IMR-90 (cell line): ENCODE measurements at regions not wholly inside any gene's neighbourhood (a gene's known extent, or its start where the extent isn't known, plus 50 kb on each side); places are given as distances from the start of the nearest gene placed in this dataset.

Source experiments
- ATAC-seq: fragments of 200-7000 bp; cut with Tn5 transposase; 2 replicates; pipeline ENCODE4 v1.9.1; 2020; ENCODE audit warnings: low read depth, mild to moderate bottlenecking, moderate library complexity
- BruUV-seq: library from RNA; stranded (reverse); fragments of 400-500 nt; replicated peaks from 2 replicates; lab custom pipeline; 2021; lab: Mats Ljungman, UMichigan
- CTCF ChIA-PET: fragments of 300-600 bp; formaldehyde crosslinking; extraction: SDS; loops from one replicate; lab custom pipeline; 2021; ENCODE audit warnings: antibody characterized with exemption; lab: Yijun Ruan, JAX
- POLR2A ChIA-PET: fragments of 300-600 bp; sonication (Branson Sonifier 250); formaldehyde crosslinking; loops from one replicate; lab custom pipeline; 2022; ENCODE audit warnings: antibody characterized with exemption; ENCODE audit not compliant: unreplicated experiment; lab: Charles Lee
- DNase-seq: peaks from one replicate; pipeline ENCODE4 v3.0.0; 2013
- H2AFZ ChIP-seq: replicated peaks from 2 replicates; pipeline ENCODE3; 2013; ENCODE audit warnings: low read length, mild to moderate bottlenecking; ENCODE audit not compliant: poor library complexity
- H2AK5ac ChIP-seq: 2 replicates; pipeline ENCODE4 v1.6.1; 2013; ENCODE audit warnings: low read depth, low read length, inconsistent platforms
- H2AK9ac ChIP-seq: replicated peaks from 2 replicates; pipeline ENCODE3; 2013; ENCODE audit warnings: mild to moderate bottlenecking, low read depth, low read length, moderate library complexity; ENCODE audit not compliant: poor library complexity
- H2BK120ac ChIP-seq: 2 replicates; pipeline ENCODE4 v1.6.1; 2013; ENCODE audit warnings: low read depth, low read length, inconsistent platforms
- H2BK15ac ChIP-seq: 3 replicates; pipeline ENCODE4 v1.6.1; 2013; ENCODE audit warnings: low read depth, low read length, inconsistent platforms
- H2BK20ac ChIP-seq: 2 replicates; pipeline ENCODE4 v1.6.1; 2013; ENCODE audit warnings: low read depth, mild to moderate bottlenecking, inconsistent platforms, low read length, moderate library complexity
- H2BK5ac ChIP-seq: 2 replicates; pipeline ENCODE4 v1.6.1; 2013; ENCODE audit warnings: mild to moderate bottlenecking, low read depth, low read length, inconsistent platforms; ENCODE audit not compliant: poor library complexity, severe bottlenecking
- H3K14ac ChIP-seq: replicated peaks from 2 replicates; pipeline ENCODE4 v1.6.1; 2013; ENCODE audit warnings: low read depth, low read length, inconsistent platforms
- H3K18ac ChIP-seq: 2 replicates; pipeline ENCODE4 v1.6.1; 2013; ENCODE audit warnings: low read depth, low read length, control low read depth
- H3K23ac ChIP-seq: 2 replicates; pipeline ENCODE4 v1.6.1; 2013; ENCODE audit warnings: low read depth, low read length, inconsistent platforms
- H3K27ac ChIP-seq: 2 replicates; pipeline ENCODE4 v1.5.1; 2013; ENCODE audit warnings: mild to moderate bottlenecking, control low read depth, low read length; ENCODE audit not compliant: insufficient read depth
- H3K27me3 ChIP-seq: 2 replicates; pipeline ENCODE4 v1.6.1; 2013; ENCODE audit warnings: low read length; ENCODE audit not compliant: control insufficient read depth, insufficient read depth
- H3K36me3 ChIP-seq: 2 replicates; pipeline ENCODE4 v1.6.1; 2013; ENCODE audit warnings: low read length, mixed read lengths; ENCODE audit not compliant: control insufficient read depth, insufficient read depth
- H3K4ac ChIP-seq: 2 replicates; pipeline ENCODE4 v1.6.1; 2013; ENCODE audit warnings: low read depth, low read length, inconsistent platforms
- H3K4me1 ChIP-seq: 2 replicates; pipeline ENCODE4 v1.6.1; 2013; ENCODE audit warnings: low read length, mixed read lengths; ENCODE audit not compliant: control insufficient read depth, insufficient read depth
- H3K4me2 ChIP-seq: 2 replicates; pipeline ENCODE4 v1.6.1; 2013; ENCODE audit warnings: low read depth, mild to moderate bottlenecking, control low read depth, low read length, moderate library complexity
- H3K4me3 ChIP-seq: 2 replicates; pipeline ENCODE4 v1.5.1; 2013; ENCODE audit warnings: low read depth, mild to moderate bottlenecking, control low read depth, low read length, moderate library complexity; ENCODE audit not compliant: insufficient read depth
- H3K56ac ChIP-seq: 2 replicates; pipeline ENCODE4 v1.6.1; 2013; ENCODE audit warnings: low read length, inconsistent platforms; ENCODE audit not compliant: insufficient read depth; ENCODE audit errors: extremely low read depth
- H3K79me1 ChIP-seq, 2 experiments: 2 replicates each; pipeline ENCODE4 v1.6.1; 2013; ENCODE audit warnings: low read length in 2 of 2, inconsistent platforms in 1 of 2, low read depth in 1 of 2
- H3K9ac ChIP-seq: 2 replicates; pipeline ENCODE4 v1.6.1; 2013; ENCODE audit warnings: low read depth, low read length, control low read depth
- H3K9me1 ChIP-seq: 2 replicates; pipeline ENCODE4 v1.6.1; 2013; ENCODE audit warnings: low read length, inconsistent platforms; ENCODE audit not compliant: insufficient read depth
- H3K9me3 ChIP-seq: 2 replicates; pipeline ENCODE4 v1.6.1; 2013; ENCODE audit warnings: low read length; ENCODE audit not compliant: control insufficient read depth, insufficient read depth
- H4K20me1 ChIP-seq: 2 replicates; pipeline ENCODE4 v1.6.1; 2013; ENCODE audit warnings: low read length, inconsistent platforms; ENCODE audit not compliant: insufficient read depth
- H4K5ac ChIP-seq: 2 replicates; pipeline ENCODE4 v1.6.1; 2013; ENCODE audit warnings: mild to moderate bottlenecking, low read depth, low read length, control low read depth
- H4K8ac ChIP-seq, 2 experiments: 2 replicates each; pipeline ENCODE4 v1.6.1; 2013; ENCODE audit warnings: low read depth in 2 of 2, low read length in 2 of 2, control low read depth in 1 of 2, inconsistent platforms in 1 of 2
- H4K91ac ChIP-seq: 2 replicates; pipeline ENCODE4 v1.6.1; 2013; ENCODE audit warnings: low read depth, low read length, inconsistent platforms; ENCODE audit not compliant: insufficient read depth
- BHLHE40 ChIP-seq: fragments of 150-350 bp; IDR thresholded peaks from 2 replicates; pipeline ENCODE4 v1.6.1; 2016; ENCODE audit warnings: mild to moderate bottlenecking, low read depth, low read length
- CHD1 ChIP-seq: IDR thresholded peaks from 2 replicates; pipeline ENCODE4 v1.6.1; 2012; ENCODE audit warnings: low read depth, low read length, improper control_type of control experiment
- FOS ChIP-seq: fragments of 150-350 bp; IDR thresholded peaks from 2 replicates; pipeline ENCODE4 v1.6.1; 2016; ENCODE audit warnings: low read depth, low read length
- MXI1 ChIP-seq: IDR thresholded peaks from 2 replicates; pipeline ENCODE4 v1.6.1; 2012; ENCODE audit warnings: low read depth, mild to moderate bottlenecking, low read length, moderate library complexity, borderline replicate concordance
- RCOR1 ChIP-seq: IDR thresholded peaks from 2 replicates; pipeline ENCODE4 v1.6.1; 2012; ENCODE audit warnings: mild to moderate bottlenecking, low read length, improper control_type of control experiment; ENCODE audit not compliant: insufficient replicate concordance
- RFX5 ChIP-seq: IDR thresholded peaks from 2 replicates; pipeline ENCODE4 v1.8.0; 2012; ENCODE audit warnings: low read depth, mild to moderate bottlenecking, low read length, moderate library complexity
- dilution Hi-C: fragments of 300-500 bp; cut with HindIII; formaldehyde crosslinking; loops from one replicate; pipeline ENCODE4 v1.14.3; 2018; ENCODE audit warnings: low sequenced_read_pairs; ENCODE audit not compliant: unreplicated experiment
- in situ Hi-C: fragments of 300-500 bp; cut with MboI; formaldehyde crosslinking; loops from 3 replicates; pipeline ENCODE4 v1.14.3; 2019; ENCODE audit warnings: low sequenced_read_pairs, inconsistent platforms, mixed read lengths
- intact Hi-C: fragments of 100-400 bp; cut with micrococcal nuclease; formaldehyde crosslinking; loops from 2 replicates; pipeline ENCODE4 v1.10.0; 2022
- TF ChIP-seq, protein P1 (sequence below): conservative IDR thresholded peaks from 2 replicates; pipeline ENCODE4 v1.5.1; 2012; ENCODE audit warnings: mild to moderate bottlenecking, low read depth, low read length, improper control_type of control experiment
- TF ChIP-seq, protein P2 (sequence below): fragments of 150-350 bp; IDR thresholded peaks from 2 replicates; pipeline ENCODE4 v1.6.1; 2016; ENCODE audit warnings: low read depth, mild to moderate bottlenecking, low read length, moderate library complexity, borderline replicate concordance
- TF ChIP-seq, protein P3 (sequence below): fragments of 150-350 bp; IDR thresholded peaks from 2 replicates; pipeline ENCODE4 v1.6.1; 2017; ENCODE audit warnings: mild to moderate bottlenecking, antibody characterized with exemption, low read length, low read depth

DNA sequence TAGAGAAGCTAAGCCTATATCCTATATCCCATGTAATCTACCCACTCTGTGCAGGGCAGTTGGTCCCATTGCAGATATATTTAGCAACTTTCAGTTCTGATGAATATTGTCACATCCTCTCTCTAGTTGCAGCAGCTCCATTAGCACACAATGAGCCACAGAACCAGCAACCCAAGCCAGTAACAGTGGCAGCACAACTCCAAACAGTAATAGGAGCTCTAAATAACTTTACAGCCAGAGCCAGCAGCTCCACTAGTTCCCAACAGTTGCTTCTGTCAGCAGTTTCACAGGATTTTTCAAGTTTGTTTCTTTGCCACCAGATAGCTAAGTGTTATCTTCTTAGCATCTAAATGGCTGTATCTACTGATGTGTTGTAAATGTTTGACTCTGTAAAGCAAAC lies 490.8 kb downstream of the HTR1B start:
- Histone ChIP-seq H3K18ac (no peak overlapping the region), H4K5ac (no peak overlapping the region), H3K79me1 (no peaks in the 10 kb centered on the region), H4K8ac (no peak overlapping the region), H3K4me2 (no peak overlapping the region), H3K4me1 (no peaks in the 10 kb centered on the region), H2AFZ (no peak overlapping the region), H2AK5ac (no peak overlapping the region), H3K9me1 (no peaks in the 10 kb centered on the region), H4K91ac (no peak overlapping the region), H2BK120ac (no peak overlapping the region), H3K9ac (no peak overlapping the region), H3K4me3 (no peak overlapping the region), H3K23ac (no peak overlapping the region), H2BK20ac (no peak overlapping the region), H2AK9ac (no peak overlapping the region), H3K14ac (no peak overlapping the region), H3K27ac (no peak overlapping the region), H3K4ac (no peak overlapping the region), H3K36me3 (no peaks in the 10 kb centered on the region), H3K9me3 (peaks cover 1% of the 10 kb centered on the region; the same call in 1 of the 2 replicates), H3K27me3 (no peaks in the 10 kb centered on the region), H2BK5ac (no peak overlapping the region), H3K56ac (no peak overlapping the region), H2BK15ac (no peak overlapping the region), H4K20me1 (no peaks in the 10 kb centered on the region)
- no TSS peak for BruUV-seq
- dilution Hi-C loops (no loop called here), intact Hi-C loops (no loop called here), in situ Hi-C loops (no loop called here)
- CTCF ChIA-PET, result interaction anchor here (0.6 to 0.7 kb wide), 2 partner anchors 1149 to 1973 kb away, joined by 3 to 7 read pairs; no protein-coding TSS in a partner anchor
- DNase-seq, result no peak
- no peak for TF ChIP-seq RCOR1
- TF ChIP-seq, protein P1, sequence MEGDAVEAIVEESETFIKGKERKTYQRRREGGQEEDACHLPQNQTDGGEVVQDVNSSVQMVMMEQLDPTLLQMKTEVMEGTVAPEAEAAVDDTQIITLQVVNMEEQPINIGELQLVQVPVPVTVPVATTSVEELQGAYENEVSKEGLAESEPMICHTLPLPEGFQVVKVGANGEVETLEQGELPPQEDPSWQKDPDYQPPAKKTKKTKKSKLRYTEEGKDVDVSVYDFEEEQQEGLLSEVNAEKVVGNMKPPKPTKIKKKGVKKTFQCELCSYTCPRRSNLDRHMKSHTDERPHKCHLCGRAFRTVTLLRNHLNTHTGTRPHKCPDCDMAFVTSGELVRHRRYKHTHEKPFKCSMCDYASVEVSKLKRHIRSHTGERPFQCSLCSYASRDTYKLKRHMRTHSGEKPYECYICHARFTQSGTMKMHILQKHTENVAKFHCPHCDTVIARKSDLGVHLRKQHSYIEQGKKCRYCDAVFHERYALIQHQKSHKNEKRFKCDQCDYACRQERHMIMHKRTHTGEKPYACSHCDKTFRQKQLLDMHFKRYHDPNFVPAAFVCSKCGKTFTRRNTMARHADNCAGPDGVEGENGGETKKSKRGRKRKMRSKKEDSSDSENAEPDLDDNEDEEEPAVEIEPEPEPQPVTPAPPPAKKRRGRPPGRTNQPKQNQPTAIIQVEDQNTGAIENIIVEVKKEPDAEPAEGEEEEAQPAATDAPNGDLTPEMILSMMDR, result no peak
- TF ChIP-seq, protein P2, sequence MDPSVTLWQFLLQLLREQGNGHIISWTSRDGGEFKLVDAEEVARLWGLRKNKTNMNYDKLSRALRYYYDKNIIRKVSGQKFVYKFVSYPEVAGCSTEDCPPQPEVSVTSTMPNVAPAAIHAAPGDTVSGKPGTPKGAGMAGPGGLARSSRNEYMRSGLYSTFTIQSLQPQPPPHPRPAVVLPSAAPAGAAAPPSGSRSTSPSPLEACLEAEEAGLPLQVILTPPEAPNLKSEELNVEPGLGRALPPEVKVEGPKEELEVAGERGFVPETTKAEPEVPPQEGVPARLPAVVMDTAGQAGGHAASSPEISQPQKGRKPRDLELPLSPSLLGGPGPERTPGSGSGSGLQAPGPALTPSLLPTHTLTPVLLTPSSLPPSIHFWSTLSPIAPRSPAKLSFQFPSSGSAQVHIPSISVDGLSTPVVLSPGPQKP, result no peak
- no peak for TF ChIP-seq MXI1
- no peak for TF ChIP-seq BHLHE40
- TF ChIP-seq CHD1, result no peak
- no peak for TF ChIP-seq RFX5
- no peak for TF ChIP-seq FOS
- TF ChIP-seq, protein P3, sequence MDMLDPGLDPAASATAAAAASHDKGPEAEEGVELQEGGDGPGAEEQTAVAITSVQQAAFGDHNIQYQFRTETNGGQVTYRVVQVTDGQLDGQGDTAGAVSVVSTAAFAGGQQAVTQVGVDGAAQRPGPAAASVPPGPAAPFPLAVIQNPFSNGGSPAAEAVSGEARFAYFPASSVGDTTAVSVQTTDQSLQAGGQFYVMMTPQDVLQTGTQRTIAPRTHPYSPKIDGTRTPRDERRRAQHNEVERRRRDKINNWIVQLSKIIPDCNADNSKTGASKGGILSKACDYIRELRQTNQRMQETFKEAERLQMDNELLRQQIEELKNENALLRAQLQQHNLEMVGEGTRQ, result no peak
- ATAC-seq, result no peak; the same call in 1 of the 2 replicates
- POLR2A ChIA-PET, result interaction anchor here (0.9 kb wide), 1 partner anchor 11 kb away, joined by 3 read pairs; no protein-coding TSS in a partner anchor
